CD14-positive monocyte (primary cell): ENCODE measurements at regions not wholly inside any gene's neighbourhood (a gene's known extent, or its start where the extent isn't known, plus 50 kb on each side); places are given as distances from the start of the nearest gene placed in this dataset.

Experiments used
- DNase-seq, 3 donors: peaks; one replicate each; pipeline ENCODE4 v3.0.0-alpha.2; 2011 to 2022
- H2AFZ ChIP-seq: 2 replicates; pipeline ENCODE4 v1.6.0; 2012; ENCODE audit warnings: mild to moderate bottlenecking, low read depth, low read length, inconsistent platforms; ENCODE audit not compliant: insufficient read depth, poor library complexity, severe bottlenecking
- H3K27ac ChIP-seq, 2 donors: 1 replicate in 1 of 2; 2 replicates in 1 of 2; pipeline ENCODE4 v1.5.1; 2012 to 2013; ENCODE audit warnings: low read length in 2 of 2, control low read depth in 1 of 2, inconsistent platforms in 1 of 2, low read depth in 1 of 2, mild to moderate bottlenecking in 1 of 2
- H3K27me3 ChIP-seq, 2 donors: one replicate each; pipeline versions ENCODE4 v1.6.0 to v1.6.1; 2011 to 2013; ENCODE audit warnings: low read length in 2 of 2; ENCODE audit not compliant: control insufficient read depth in 2 of 2, insufficient read depth in 2 of 2
- H3K36me3 ChIP-seq, 2 donors: replicated peaks in 1 of 2; 1 replicate in 1 of 2; 2 replicates in 1 of 2; pipeline versions ENCODE4 v1.5.1 to v1.6.1; 2012 to 2013; ENCODE audit warnings: low read length in 2 of 2, control low read depth in 1 of 2, inconsistent platforms in 1 of 2, mild to moderate bottlenecking in 1 of 2; ENCODE audit not compliant: insufficient read depth in 2 of 2, control insufficient read depth in 1 of 2
- H3K4me1 ChIP-seq, 2 donors: 1 replicate in 1 of 2; 2 replicates in 1 of 2; pipeline versions ENCODE4 v1.5.1 to v1.6.1; 2012 to 2013; ENCODE audit warnings: low read length in 2 of 2, control low read depth in 1 of 2, inconsistent platforms in 1 of 2, mild to moderate bottlenecking in 1 of 2, moderate library complexity in 1 of 2; ENCODE audit not compliant: insufficient read depth in 2 of 2, control insufficient read depth in 1 of 2
- H3K4me2 ChIP-seq: replicated peaks from 2 replicates; pipeline ENCODE3; 2012; ENCODE audit warnings: low read length, moderate library complexity, mild to moderate bottlenecking; ENCODE audit not compliant: poor library complexity, severe bottlenecking; ENCODE audit errors: extremely low read depth
- H3K4me3 ChIP-seq, 3 experiments: fragments of 200-600 bp in 1 of 3; sonication (generic) in 1 of 3; replicated peaks in 1 of 3; 1 replicate in 2 of 3; 2 replicates in 1 of 3; pipeline ENCODE4 v1.5.1; 2011 to 2013; ENCODE audit warnings: low read length in 3 of 3, mild to moderate bottlenecking in 3 of 3, control low read depth in 2 of 3, low read depth in 2 of 3, inconsistent platforms in 1 of 3, moderate library complexity in 1 of 3
- H3K79me2 ChIP-seq: 2 replicates; pipeline ENCODE4 v1.6.0; 2012; ENCODE audit warnings: mild to moderate bottlenecking, control low read depth, inconsistent platforms, low read length, moderate library complexity; ENCODE audit not compliant: insufficient read depth
- H3K9ac ChIP-seq: 2 replicates; pipeline ENCODE4 v1.6.0; 2017; ENCODE audit warnings: low read length, mild to moderate bottlenecking; ENCODE audit not compliant: insufficient read depth, poor library complexity, severe bottlenecking
- H3K9me3 ChIP-seq, 2 donors: replicated peaks in 1 of 2; 1 replicate in 1 of 2; 2 replicates in 1 of 2; pipeline versions ENCODE4 v1.5.1 to v1.6.1; 2012 to 2013; ENCODE audit warnings: low read length in 2 of 2, control low read depth in 1 of 2; ENCODE audit not compliant: control insufficient read depth in 1 of 2, insufficient read depth in 1 of 2
- H4K20me1 ChIP-seq: 2 replicates; pipeline ENCODE4 v1.6.0; 2012; ENCODE audit warnings: mild to moderate bottlenecking, low read length, control low read depth, moderate library complexity; ENCODE audit not compliant: insufficient read depth
- H3K27ac Mint-ChIP-seq, 7 donors: one replicate each; pipeline ENCODE4 v1.8.0; 2020; ENCODE audit warnings: mild to moderate bottlenecking in 7 of 7, mixed read lengths in 7 of 7, moderate library complexity in 6 of 7, inconsistent platforms in 2 of 7
- H3K27me3 Mint-ChIP-seq, 3 donors: one replicate each; pipeline ENCODE4 v1.8.0; 2021 to 2022; ENCODE audit warnings: low read depth in 3 of 3, mild to moderate bottlenecking in 3 of 3, mixed read lengths in 3 of 3, moderate library complexity in 3 of 3, inconsistent platforms in 1 of 3
- H3K36me3 Mint-ChIP-seq, 2 donors: one replicate each; pipeline ENCODE4 v1.8.0; 2020; ENCODE audit warnings: mixed read lengths in 2 of 2, inconsistent platforms in 1 of 2, mild to moderate bottlenecking in 1 of 2
- H3K4me1 Mint-ChIP-seq: one replicate; pipeline ENCODE4 v1.8.0; 2020; ENCODE audit warnings: mild to moderate bottlenecking, mixed read lengths
- H3K4me3 Mint-ChIP-seq, 2 donors: one replicate each; pipeline ENCODE4 v1.8.0; 2020; ENCODE audit warnings: mild to moderate bottlenecking in 2 of 2, mixed read lengths in 2 of 2, moderate library complexity in 1 of 2
- H3K9me3 Mint-ChIP-seq, 7 donors: one replicate each; pipeline ENCODE4 v1.8.0; 2020 to 2022; ENCODE audit warnings: mixed read lengths in 7 of 7, mild to moderate bottlenecking in 6 of 7, moderate library complexity in 6 of 7, inconsistent platforms in 2 of 7
- CTCF ChIP-seq: fragments of 200-600 bp; IDR thresholded peaks from one replicate; pipeline ENCODE4 v1.8.0; 2022; ENCODE audit warnings: antibody characterized with exemption, mild to moderate bottlenecking
- WGBS: methylation state at CpG from one replicate; pipeline ENCODE4 v1.1.5; 2013; ENCODE audit warnings: missing lambda C conversion rate; ENCODE audit not compliant: insufficient coverage; 5-methylcytosine and 5-hydroxymethylcytosine counted together
- intact Hi-C, 2 donors: fragments of 100-400 bp; cut with micrococcal nuclease; formaldehyde crosslinking; loops; one replicate each; pipeline versions ENCODE4 v1.15.0 to v1.15.1; 2023

GRCh38 chr6:79427721-79428120, 109.5 kb downstream of the LCA5 start:
- WGBS: 100% methylated on average over 1 of the region's 2 CpGs
- no peak overlapping the region for H3K9ac ChIP-seq
- no peaks in the 10 kb centered on the region for H3K36me3 ChIP-seq
- Mint-ChIP-seq H3K27me3 (no peaks in the 10 kb centered on the region), H3K36me3 (no peaks in the 10 kb centered on the region), H3K9me3 (no peaks in the 10 kb centered on the region), H3K4me1 (no peaks in the 10 kb centered on the region), H3K4me3 (no peak overlapping the region), H3K27ac (no peak overlapping the region)
- H4K20me1 ChIP-seq: no peaks in the 10 kb centered on the region
- H3K27me3 ChIP-seq: no peaks in the 10 kb centered on the region
- no peaks in the 10 kb centered on the region for H3K9me3 ChIP-seq
- no peak overlapping the region for H3K4me3 ChIP-seq
- no peak overlapping the region for H3K27ac ChIP-seq
- no peak for DNase-seq
- TF ChIP-seq CTCF: no peak
- no peaks in the 10 kb centered on the region for H3K79me2 ChIP-seq
- H2AFZ ChIP-seq: no peak overlapping the region
- intact Hi-C loops: no loop called here
- no peaks in the 10 kb centered on the region for H3K4me1 ChIP-seq
- no peak overlapping the region for H3K4me2 ChIP-seq

DNA sequence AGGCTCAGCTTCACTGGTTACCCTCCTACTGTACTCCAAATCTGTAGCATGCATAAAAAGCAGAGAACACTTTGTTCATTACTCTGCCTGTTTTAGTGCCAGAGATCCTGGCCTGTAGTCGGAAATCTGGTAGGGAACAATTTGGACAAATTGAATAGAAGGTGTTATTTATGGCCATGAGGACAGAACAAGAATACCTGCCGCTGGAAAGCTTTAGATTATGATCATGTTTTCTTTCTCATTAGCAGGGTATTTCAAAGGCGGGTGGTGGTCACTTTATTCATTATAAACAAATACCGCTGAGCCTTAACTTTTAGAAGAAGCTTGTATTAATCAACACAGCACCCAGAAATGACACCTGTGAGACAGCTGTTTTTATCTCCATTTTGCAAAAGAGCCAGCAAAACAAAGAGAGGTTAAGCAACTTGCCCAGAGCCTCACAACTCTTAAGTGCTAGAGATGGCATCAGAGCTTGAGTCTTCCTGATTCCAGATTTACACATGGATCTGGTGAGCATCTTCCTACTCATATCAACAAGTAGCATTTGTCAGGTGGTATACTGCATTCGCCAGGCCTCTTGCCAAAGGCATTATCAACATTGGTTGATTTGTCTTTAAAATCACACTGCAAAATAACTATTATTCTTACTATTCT, 110.5 kb downstream of the LCA5 start:
- no peak overlapping the region for H2AFZ ChIP-seq
- H3K27ac ChIP-seq: no peak overlapping the region
- H3K4me1 Mint-ChIP-seq: peaks cover 4% of the 10 kb centered on the region
- H3K4me2 ChIP-seq: no peak overlapping the region
- H4K20me1 ChIP-seq: no peaks in the 10 kb centered on the region
- H3K9me3 Mint-ChIP-seq: no peaks in the 10 kb centered on the region
- H3K27me3 ChIP-seq: no peaks in the 10 kb centered on the region
- no CpG with 5 or more reads among the region's 5 CpGs for WGBS
- H3K4me3 ChIP-seq: no peak overlapping the region
- TF ChIP-seq CTCF: no peak
- no peaks in the 10 kb centered on the region for H3K27me3 Mint-ChIP-seq
- no peaks in the 10 kb centered on the region for H3K36me3 Mint-ChIP-seq
- no peaks in the 10 kb centered on the region for H3K36me3 ChIP-seq
- H3K27ac Mint-ChIP-seq: no peak overlapping the region
- H3K9ac ChIP-seq: no peak overlapping the region
- H3K9me3 ChIP-seq: no peaks in the 10 kb centered on the region
- H3K79me2 ChIP-seq: no peaks in the 10 kb centered on the region
- no peak for DNase-seq
- no peaks in the 10 kb centered on the region for H3K4me1 ChIP-seq
- intact Hi-C loops: no loop called here
- H3K4me3 Mint-ChIP-seq: no peak overlapping the region
